Stomach (tissue), 4 donors: ENCODE measurements at regions not wholly inside any gene's neighbourhood (a gene's known extent, or its start where the extent isn't known, plus 50 kb on each side); places are given as distances from the start of the nearest gene placed in this dataset.

Experiments used
- EP300 ChIP-seq: sonication (generic); formaldehyde crosslinking; IDR thresholded peaks from one replicate; pipeline ENCODE4 v1.6.1; 2017; ENCODE audit warnings: antibody characterized with exemption
- POLR2A ChIP-seq, 4 donors: fragments of 450-650 bp; IDR thresholded peaks; one replicate each; pipeline ENCODE4 v1.6.1; 2016; ENCODE audit warnings: antibody characterized with exemption in 4 of 4, control low read depth in 2 of 4, mild to moderate bottlenecking in 1 of 4, moderate library complexity in 1 of 4
- POLR2AphosphoS5 ChIP-seq, 3 donors: sonication (generic); formaldehyde crosslinking; IDR thresholded peaks; one replicate each; pipeline ENCODE4 v1.6.1; 2016; ENCODE audit warnings: antibody characterized with exemption in 3 of 3
- TF ChIP-seq, protein P1 (sequence below), 7 experiments: fragments of 450-650 bp in 4 of 7; fragments of 200-600 bp in 3 of 7; sonication (generic) in 3 of 7; IDR thresholded peaks; one replicate each; pipeline ENCODE4 v1.5.1; 2016 to 2019; ENCODE audit warnings: antibody characterized with exemption in 7 of 7, control low read depth in 2 of 7, mild to moderate bottlenecking in 1 of 7

DNA sequence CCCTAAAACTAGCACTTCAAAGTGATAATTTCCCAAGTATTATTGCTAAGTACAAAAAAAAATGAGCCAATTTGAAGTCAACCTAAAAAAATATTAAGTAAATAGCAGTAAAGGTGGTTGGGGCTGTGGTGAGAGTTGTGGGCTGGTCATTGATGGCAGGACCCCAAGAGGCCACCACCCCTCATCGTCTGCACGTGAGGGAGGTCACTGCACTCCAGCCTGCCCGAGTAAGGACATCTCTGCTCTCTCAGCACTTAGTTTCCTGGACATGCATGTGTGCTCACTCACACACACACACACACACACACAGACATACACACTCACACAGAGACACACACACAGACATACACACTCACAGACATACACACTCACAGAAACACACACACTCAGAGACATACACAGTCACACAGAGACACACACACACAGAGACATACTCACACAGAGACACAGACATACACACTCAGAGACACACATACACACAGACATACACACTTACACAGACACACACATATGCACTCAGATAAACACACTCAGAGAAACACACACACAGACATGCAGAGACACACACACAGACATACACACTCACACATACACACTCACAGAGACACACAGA, 127.2 kb upstream of the SOX1 start:
- TF ChIP-seq, protein P1, sequence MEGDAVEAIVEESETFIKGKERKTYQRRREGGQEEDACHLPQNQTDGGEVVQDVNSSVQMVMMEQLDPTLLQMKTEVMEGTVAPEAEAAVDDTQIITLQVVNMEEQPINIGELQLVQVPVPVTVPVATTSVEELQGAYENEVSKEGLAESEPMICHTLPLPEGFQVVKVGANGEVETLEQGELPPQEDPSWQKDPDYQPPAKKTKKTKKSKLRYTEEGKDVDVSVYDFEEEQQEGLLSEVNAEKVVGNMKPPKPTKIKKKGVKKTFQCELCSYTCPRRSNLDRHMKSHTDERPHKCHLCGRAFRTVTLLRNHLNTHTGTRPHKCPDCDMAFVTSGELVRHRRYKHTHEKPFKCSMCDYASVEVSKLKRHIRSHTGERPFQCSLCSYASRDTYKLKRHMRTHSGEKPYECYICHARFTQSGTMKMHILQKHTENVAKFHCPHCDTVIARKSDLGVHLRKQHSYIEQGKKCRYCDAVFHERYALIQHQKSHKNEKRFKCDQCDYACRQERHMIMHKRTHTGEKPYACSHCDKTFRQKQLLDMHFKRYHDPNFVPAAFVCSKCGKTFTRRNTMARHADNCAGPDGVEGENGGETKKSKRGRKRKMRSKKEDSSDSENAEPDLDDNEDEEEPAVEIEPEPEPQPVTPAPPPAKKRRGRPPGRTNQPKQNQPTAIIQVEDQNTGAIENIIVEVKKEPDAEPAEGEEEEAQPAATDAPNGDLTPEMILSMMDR (IDR thresholded peaks at IDR 0.05) = no peak
- TF ChIP-seq EP300 (no peak), POLR2AphosphoS5 (IDR thresholded peaks at IDR 0.05) (no peak), POLR2A (IDR thresholded peaks at IDR 0.05) (no peak)
